OCI-LY3 (cell line): ENCODE measurements at regions not wholly inside any gene's neighbourhood (a gene's known extent, or its start where the extent isn't known, plus 50 kb on each side); places are given as distances from the start of the nearest gene placed in this dataset.

Source experiments
- H2AFZ ChIP-seq: fragments of 200-600, 300-600 bp; shearing (Covaris generic); 2 replicates; pipeline ENCODE4 v1.6.0; 2014; ENCODE audit warnings: antibody characterized with exemption, low read depth, low read length
- H3K27ac ChIP-seq: fragments of 200-600, 300-600 bp; sonication (generic); 2 replicates; pipeline ENCODE4 v1.5.1; 2014; ENCODE audit warnings: mild to moderate bottlenecking, low read length, moderate library complexity, mixed read lengths
- H3K27me3 ChIP-seq: fragments of 200-600, 300-600 bp; sonication (generic); 2 replicates; pipeline ENCODE4 v1.6.1; 2014; ENCODE audit warnings: low read depth, low read length, mixed read lengths
- H3K36me3 ChIP-seq: fragments of 200-600, 300-600 bp; sonication (generic); replicated peaks from 2 replicates; pipeline ENCODE3; 2014; ENCODE audit warnings: low read depth, low read length, mixed read lengths
- H3K4me1 ChIP-seq: fragments of 300-600, 200-600 bp; sonication (generic); 2 replicates; pipeline ENCODE4 v1.6.1; 2014; ENCODE audit warnings: low read length, mixed read lengths
- H3K4me2 ChIP-seq: fragments of 200-600, 300-600 bp; sonication (generic); 2 replicates; pipeline ENCODE4 v1.6.1; 2014; ENCODE audit warnings: low read length, mixed read lengths
- H3K4me3 ChIP-seq: fragments of 300-600, 200-600 bp; sonication (generic); 2 replicates; pipeline ENCODE4 v1.5.1; 2014; ENCODE audit warnings: antibody characterized with exemption, mild to moderate bottlenecking, low read length, moderate library complexity
- H3K79me2 ChIP-seq: fragments of 300-600, 200-600 bp; shearing (Covaris generic); 2 replicates; pipeline ENCODE4 v1.6.1; 2014; ENCODE audit warnings: mild to moderate bottlenecking, low read length, mixed read lengths
- H3K9ac ChIP-seq: fragments of 300-600, 200-600 bp; shearing (Covaris generic); 2 replicates; pipeline ENCODE4 v1.6.0; 2014; ENCODE audit warnings: mild to moderate bottlenecking, low read length, moderate library complexity
- H3K9me3 ChIP-seq: fragments of 200-600, 300-600 bp; shearing (Covaris generic); 2 replicates; pipeline ENCODE4 v1.6.1; 2014; ENCODE audit warnings: low read length, mixed read lengths; ENCODE audit not compliant: insufficient read depth
- H4K20me1 ChIP-seq: fragments of 200-600, 300-600 bp; sonication (generic); 2 replicates; pipeline ENCODE4 v1.6.1; 2016; ENCODE audit warnings: low read length, mixed read lengths; ENCODE audit not compliant: insufficient read depth
- CTCF ChIP-seq: fragments of 200-600, 300-600 bp; sonication (generic); IDR thresholded peaks from 2 replicates; pipeline ENCODE4 v1.5.1; 2014; ENCODE audit warnings: antibody characterized with exemption, low read length, low read depth
- EZH2phosphoT487 ChIP-seq: fragments of 200-600 bp; shearing (Covaris generic); IDR thresholded peaks from 2 replicates; pipeline ENCODE4 v1.6.1; 2018; ENCODE audit warnings: antibody characterized with exemption, mixed run types, low read depth

GRCh38 chr2:176468457-176469113 lies 199.3 kb downstream of the MTX2 start:
- Histone ChIP-seq H3K36me3 (no peaks in the 10 kb centered on the region), H4K20me1 (no peaks in the 10 kb centered on the region), H3K9ac (no peak overlapping the region), H3K9me3 (no peaks in the 10 kb centered on the region), H3K27ac (no peak overlapping the region), H2AFZ (no peak overlapping the region), H3K27me3 (no peaks in the 10 kb centered on the region), H3K4me3 (no peak overlapping the region), H3K79me2 (no peaks in the 10 kb centered on the region), H3K4me1 (peaks cover 20% of the 10 kb centered on the region), H3K4me2 (no peak overlapping the region)
- TF ChIP-seq EZH2phosphoT487 (no peak), CTCF (no peak)

- no peaks in the 10 kb centered on the region for H3K9me3 ChIP-seq
- peaks cover 17% of the 10 kb centered on the region for H3K4me1 ChIP-seq
- no peak overlapping the region for H2AFZ ChIP-seq
- H3K79me2 ChIP-seq: no peaks in the 10 kb centered on the region
- no peaks in the 10 kb centered on the region for H3K27me3 ChIP-seq
- H3K4me3 ChIP-seq: no peak overlapping the region
- H3K9ac ChIP-seq: no peak overlapping the region
- H3K36me3 ChIP-seq: no peaks in the 10 kb centered on the region
- no peaks in the 10 kb centered on the region for H4K20me1 ChIP-seq
- TF ChIP-seq CTCF (no peak), EZH2phosphoT487 (no peak)
- no peak overlapping the region for H3K4me2 ChIP-seq
- no peak overlapping the region for H3K27ac ChIP-seq
Observed at GRCh38 chr2:176470713-176471112, 201.5 kb downstream of the MTX2 start.

GRCh38 chr2:176471949-176472348 lies 202.7 kb downstream of the MTX2 start:
- no peak overlapping the region for H3K27ac ChIP-seq
- peak overlapping the region; percentile 61 for H2AFZ ChIP-seq
- H3K4me1 ChIP-seq: peaks cover 9% of the 10 kb centered on the region; the same call in 1 of the 2 replicates
- no peaks in the 10 kb centered on the region for H3K36me3 ChIP-seq
- no peak overlapping the region for H3K9ac ChIP-seq
- H3K4me2 ChIP-seq: no peak overlapping the region
- H4K20me1 ChIP-seq: no peaks in the 10 kb centered on the region
- no peaks in the 10 kb centered on the region for H3K9me3 ChIP-seq
- H3K4me3 ChIP-seq: no peak overlapping the region
- no peak for TF ChIP-seq CTCF
- no peak for TF ChIP-seq EZH2phosphoT487
- H3K27me3 ChIP-seq: no peaks in the 10 kb centered on the region
- no peaks in the 10 kb centered on the region for H3K79me2 ChIP-seq

GRCh38 chr2:176473177-176473576 lies 203.9 kb downstream of the MTX2 start:
- peak overlapping the region; percentile 35 for H3K4me2 ChIP-seq
- no peaks in the 10 kb centered on the region for H3K79me2 ChIP-seq
- H3K36me3 ChIP-seq: no peaks in the 10 kb centered on the region
- H3K9me3 ChIP-seq: no peaks in the 10 kb centered on the region
- no peak overlapping the region for H3K9ac ChIP-seq
- H3K4me3 ChIP-seq: peak overlapping the region; percentile 30
- peaks cover 9% of the 10 kb centered on the region; the same call in 1 of the 2 replicates for H3K4me1 ChIP-seq
- TF ChIP-seq EZH2phosphoT487 (no peak), CTCF (no peak)
- no peak overlapping the region for H3K27ac ChIP-seq
- no peaks in the 10 kb centered on the region for H4K20me1 ChIP-seq
- H3K27me3 ChIP-seq: no peaks in the 10 kb centered on the region
- H2AFZ ChIP-seq: peak overlapping the region; percentile 61
